Sigmoid colon (tissue), 6 donors: ENCODE measurements at regions not wholly inside any gene's neighbourhood (a gene's known extent, or its start where the extent isn't known, plus 50 kb on each side); places are given as distances from the start of the nearest gene placed in this dataset.

ENCODE experiments used
- DNase-seq: peaks from one replicate; pipeline ENCODE4 v3.0.0-alpha.2; 2019
- H3K27ac ChIP-seq, 4 donors: fragments of 200-600 bp; sonication (generic); one replicate each; pipeline ENCODE4 v1.5.1; 2016 to 2019; ENCODE audit warnings: mild to moderate bottlenecking in 1 of 4
- H3K27me3 ChIP-seq, 3 donors: fragments of 200-600 bp; sonication (generic); one replicate each; pipeline ENCODE4 v1.5.1; 2019; ENCODE audit warnings: mild to moderate bottlenecking in 1 of 3
- H3K36me3 ChIP-seq, 4 donors: fragments of 200-600 bp; sonication (generic); one replicate each; pipeline ENCODE4 v1.5.1; 2016 to 2019
- H3K4me1 ChIP-seq, 4 donors: fragments of 200-600 bp; sonication (generic); one replicate each; pipeline ENCODE4 v1.5.1; 2017 to 2019
- H3K4me3 ChIP-seq, 4 donors: fragments of 200-600 bp; sonication (generic); one replicate each; pipeline ENCODE4 v1.5.1; 2017 to 2019; ENCODE audit warnings: mild to moderate bottlenecking in 2 of 4, moderate library complexity in 1 of 4
- H3K9me3 ChIP-seq, 4 donors: fragments of 200-600 bp in 3 of 4; sonication (generic) in 3 of 4; one replicate each; pipeline versions ENCODE4 v1.5.1 to v1.6.1; 2013 to 2019
- CTCF ChIP-seq, 4 experiments: fragments of 450-650 bp in 3 of 4; fragments of 200-600 bp in 1 of 4; IDR thresholded peaks; one replicate each; pipeline ENCODE4 v1.5.1; 2016 to 2019; ENCODE audit warnings: antibody characterized with exemption in 4 of 4, mild to moderate bottlenecking in 3 of 4, moderate library complexity in 2 of 4
- EP300 ChIP-seq, 4 donors: sonication (generic); formaldehyde crosslinking; IDR thresholded peaks; one replicate each; pipeline ENCODE4 v1.6.1; 2017; ENCODE audit warnings: antibody characterized with exemption in 4 of 4
- POLR2A ChIP-seq, 2 donors: fragments of 450-650 bp; IDR thresholded peaks; one replicate each; pipeline ENCODE4 v1.6.1; 2016; ENCODE audit warnings: antibody characterized with exemption in 2 of 2, mild to moderate bottlenecking in 2 of 2, moderate library complexity in 2 of 2
- POLR2AphosphoS5 ChIP-seq, 4 donors: sonication (generic); formaldehyde crosslinking; IDR thresholded peaks; one replicate each; pipeline ENCODE4 v1.6.1; 2017; ENCODE audit warnings: antibody characterized with exemption in 4 of 4
- WGBS, 2 donors: extraction: QIAGEN DNeasy Blood & Tissue Kit; methylation state at CpG; one replicate each; pipeline ENCODE4 v1.1.7; 2013; 5-methylcytosine and 5-hydroxymethylcytosine counted together
- intact Hi-C: fragments of 100-400 bp; cut with DNase I; formaldehyde crosslinking; loops from one replicate; pipeline ENCODE4 v1.15.1; 2023
- donor health status: healthy with polysubstance abuse.
- donor health status: healthy.

GRCh38 chr15:57867970-57868798, 161.7 kb downstream of the POLR2M start:
- Histone ChIP-seq H3K27me3 (no peaks in the 10 kb centered on the region), H3K27ac (no peak overlapping the region), H3K4me1 (no peaks in the 10 kb centered on the region), H3K36me3 (no peaks in the 10 kb centered on the region), H3K9me3 (no peaks in the 10 kb centered on the region), H3K4me3 (no peak overlapping the region)
- WGBS, 2 donors: 69 to 83% methylated on average over 16 of the region's 16 CpGs
- intact Hi-C loops: loop anchor here (2.0 kb wide), 1 partner anchor 203 kb away; no protein-coding TSS in a partner anchor
- DNase-seq: no peak
- TF ChIP-seq EP300 (IDR thresholded peaks at IDR 0.05) (no peak), POLR2A (IDR thresholded peaks at IDR 0.05) (no peak), POLR2AphosphoS5 (IDR thresholded peaks at IDR 0.05) (no peak), CTCF (IDR thresholded peaks at IDR 0.05) (no peak)

- no peak for DNase-seq
- 94 to 98% methylated on average over 2 of the region's 2 CpGs for WGBS, 2 donors
These were observed 164.2 kb downstream of the POLR2M start for GRCh38 chr15:57870667-57871066.

GRCh38 chr15:57872281-57873030, 165.9 kb downstream of the POLR2M start:
- Histone ChIP-seq H3K27ac (no peak overlapping the region), H3K9me3 (peaks cover 0 to 5% (median 4%) of the 10 kb centered on the region in 4 donors), H3K4me1 (no peaks in the 10 kb centered on the region), H3K36me3 (no peaks in the 10 kb centered on the region), H3K4me3 (no peak overlapping the region), H3K27me3 (no peaks in the 10 kb centered on the region)
- TF ChIP-seq CTCF (IDR thresholded peaks at IDR 0.05) (no peak), POLR2AphosphoS5 (IDR thresholded peaks at IDR 0.05) (no peak), POLR2A (IDR thresholded peaks at IDR 0.05) (no peak)
- WGBS, 2 donors: 61 to 63% methylated on average over 6 of the region's 6 CpGs
- no peak for DNase-seq
- intact Hi-C loops: no loop called here

More at GRCh38 chr15:57870667-57871066, 164.2 kb downstream of the POLR2M start:
- Histone ChIP-seq H3K9me3 (peaks cover 0 to 4% (median 2%) of the 10 kb centered on the region in 4 donors), H3K27me3 (no peaks in the 10 kb centered on the region), H3K4me1 (no peaks in the 10 kb centered on the region), H3K36me3 (no peaks in the 10 kb centered on the region), H3K27ac (no peak overlapping the region), H3K4me3 (no peak overlapping the region)
- intact Hi-C loops: no loop called here
- TF ChIP-seq POLR2AphosphoS5 (IDR thresholded peaks at IDR 0.05): no peak
- TF ChIP-seq EP300 (IDR thresholded peaks at IDR 0.05): no peak
- no peak for TF ChIP-seq CTCF (IDR thresholded peaks at IDR 0.05)
- no peak for TF ChIP-seq POLR2A (IDR thresholded peaks at IDR 0.05)

GRCh38 chr15:57873564-57874209, 167.2 kb downstream of the POLR2M start:
- H3K36me3 ChIP-seq: no peaks in the 10 kb centered on the region
- WGBS, 2 donors: 89 to 91% methylated on average over 2 of the region's 2 CpGs
- intact Hi-C loops: no loop called here
- H3K4me3 ChIP-seq: no peak overlapping the region
- no peaks in the 10 kb centered on the region for H3K4me1 ChIP-seq
- H3K27me3 ChIP-seq: no peaks in the 10 kb centered on the region
- no peak for DNase-seq
- no peak for TF ChIP-seq POLR2A (IDR thresholded peaks at IDR 0.05)
- TF ChIP-seq CTCF (IDR thresholded peaks at IDR 0.05): no peak
- TF ChIP-seq POLR2AphosphoS5 (IDR thresholded peaks at IDR 0.05): no peak
- no peak for TF ChIP-seq EP300 (IDR thresholded peaks at IDR 0.05)
- no peak overlapping the region for H3K27ac ChIP-seq
- peaks cover 0 to 5% (median 4%) of the 10 kb centered on the region in 4 donors for H3K9me3 ChIP-seq
